HG02884 (cell line): ENCODE measurements at regions not wholly inside any gene's neighbourhood (a gene's known extent, or its start where the extent isn't known, plus 50 kb on each side); places are given as distances from the start of the nearest gene placed in this dataset.
"Not testable (repeated sequence)": the region's sequence is repeated elsewhere in the genome, so short reads cannot be mapped to it uniquely, and the experiment has no call there.

Experiments used
- ATAC-seq: cut with Tn5 transposase; IDR thresholded peaks from one replicate; pipeline ENCODE4 v1.9.1; 2021; ENCODE audit warnings: mild to moderate bottlenecking, moderate library complexity; ENCODE audit not compliant: unreplicated experiment

- not testable (repeated sequence) for ATAC-seq
Measured at GRCh38 chr9:25102204-25102603, 556.5 kb upstream of the IZUMO3 start.

DNA sequence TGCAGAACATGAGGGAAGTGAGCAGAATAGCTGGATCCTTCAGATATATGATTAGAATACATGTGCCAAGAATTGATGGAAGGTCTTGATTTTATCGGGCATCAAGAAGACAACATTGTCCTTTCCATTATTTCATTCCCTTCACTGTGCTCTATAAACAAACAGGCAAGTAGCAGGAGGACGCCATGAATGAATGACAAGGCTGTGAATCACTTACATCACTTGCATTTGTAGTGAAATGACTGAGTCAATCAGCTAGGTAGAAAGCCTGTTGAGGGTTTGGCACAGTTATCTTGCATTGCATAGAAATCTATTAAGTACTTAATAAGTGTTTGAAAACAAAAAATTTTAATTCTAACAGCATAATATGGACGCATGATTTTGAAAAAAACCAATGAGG is 548.8 kb upstream of the IZUMO3 start:
- ATAC-seq = no peak

DNA sequence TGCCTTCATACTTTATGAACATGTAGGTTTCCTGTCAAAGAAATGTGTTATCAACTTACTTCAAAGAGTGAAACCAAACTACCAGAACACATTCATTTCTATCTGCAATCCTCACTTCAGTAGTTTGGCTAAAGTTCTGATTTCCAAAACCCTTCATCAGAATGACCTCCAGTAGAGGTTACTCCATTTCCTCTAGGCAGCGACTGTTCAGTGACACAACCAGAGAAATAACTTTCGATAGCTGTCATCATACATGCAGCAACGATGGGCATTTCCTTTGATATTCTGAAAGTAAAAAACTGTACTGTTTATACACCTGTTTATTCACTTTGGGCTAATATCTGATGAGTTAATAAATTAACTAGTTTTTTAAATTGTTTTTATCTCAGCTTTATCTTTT is 532.5 kb upstream of the IZUMO3 start:
- no peak for ATAC-seq

- no peak for ATAC-seq
Measured at GRCh38 chr9:25048098-25048724, 502.5 kb upstream of the IZUMO3 start.

DNA sequence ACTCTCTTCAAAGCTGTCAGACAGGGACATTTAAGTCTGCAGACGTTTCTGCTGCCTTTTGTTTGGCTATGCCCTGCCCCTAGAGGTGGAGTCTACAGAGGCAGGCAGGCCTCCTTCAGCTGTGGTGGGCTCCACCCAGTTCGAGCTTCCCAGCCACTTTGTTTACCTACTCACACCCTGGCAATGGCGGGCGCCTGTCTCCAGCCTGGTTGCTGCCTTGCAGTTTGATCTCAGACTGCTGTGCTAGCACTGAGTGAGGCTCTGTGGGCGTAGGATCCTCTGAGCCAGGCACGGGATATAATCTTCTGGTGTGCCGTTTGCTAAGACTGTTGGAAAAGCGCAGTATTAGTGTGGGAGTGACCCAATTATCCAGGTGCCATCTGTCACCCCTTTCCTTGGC is 499.8 kb upstream of the IZUMO3 start:
- not testable (repeated sequence) for ATAC-seq

DNA sequence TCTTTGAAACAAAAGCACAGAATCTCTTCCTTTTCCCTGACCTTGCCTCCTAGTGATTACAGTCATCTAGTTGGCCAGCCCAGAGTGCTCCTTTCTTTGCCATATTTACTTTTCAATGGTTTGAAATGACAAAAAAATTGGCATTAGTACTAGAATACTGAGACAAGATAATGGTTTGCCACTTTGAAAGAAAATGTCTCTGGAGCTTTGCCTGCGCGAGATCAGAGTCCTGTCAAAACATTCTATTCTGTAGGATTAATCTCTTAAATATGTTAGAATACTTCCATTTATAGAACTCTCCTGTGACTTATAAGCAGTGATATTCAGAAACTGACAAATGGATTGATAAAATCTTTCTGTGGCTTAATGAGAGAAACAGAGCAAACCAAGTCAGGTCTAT is 484.0 kb upstream of the IZUMO3 start:
- no peak for ATAC-seq

DNA sequence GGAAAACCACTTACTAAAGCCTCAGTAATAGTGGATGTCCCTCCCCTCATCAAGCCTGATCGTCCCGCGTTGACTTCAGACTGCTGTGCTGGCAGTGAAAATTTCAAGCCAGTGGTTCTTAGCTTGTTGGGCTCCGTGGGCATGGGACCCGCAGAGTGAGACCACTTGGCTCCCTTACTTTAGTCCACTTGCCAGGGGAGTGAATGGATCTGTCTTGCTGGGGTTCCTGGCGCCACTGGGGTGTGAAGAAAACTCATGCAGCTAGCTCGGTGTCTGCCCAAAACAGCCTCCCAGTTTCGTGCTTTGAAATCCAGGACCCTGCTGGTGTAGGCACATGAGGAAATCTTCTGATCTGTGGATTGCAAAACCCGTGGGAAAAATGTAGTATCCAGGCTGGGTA is 480.0 kb upstream of the IZUMO3 start:
- ATAC-seq = no peak

GRCh38 chr9:25025156-25025555 is 479.5 kb upstream of the IZUMO3 start:
- ATAC-seq = no peak

DNA sequence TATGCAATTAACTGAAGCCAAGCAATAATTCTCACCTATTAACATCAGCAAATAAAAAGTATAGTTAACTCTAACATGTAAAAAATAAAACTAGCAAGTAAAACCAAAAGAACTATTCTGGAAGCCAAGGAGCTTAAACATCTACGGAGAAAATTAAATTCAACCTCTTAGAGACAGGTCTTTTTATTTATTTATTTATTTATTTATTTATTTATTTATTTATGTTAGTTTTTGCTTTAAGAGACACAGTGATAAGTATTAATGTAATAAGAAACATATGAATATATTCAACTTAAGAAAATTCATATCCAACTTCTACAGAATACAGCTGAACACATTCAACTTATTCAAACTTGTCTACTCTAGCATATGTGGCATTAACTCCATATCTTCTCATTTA is 472.1 kb upstream of the IZUMO3 start:
- ATAC-seq = no peak

DNA sequence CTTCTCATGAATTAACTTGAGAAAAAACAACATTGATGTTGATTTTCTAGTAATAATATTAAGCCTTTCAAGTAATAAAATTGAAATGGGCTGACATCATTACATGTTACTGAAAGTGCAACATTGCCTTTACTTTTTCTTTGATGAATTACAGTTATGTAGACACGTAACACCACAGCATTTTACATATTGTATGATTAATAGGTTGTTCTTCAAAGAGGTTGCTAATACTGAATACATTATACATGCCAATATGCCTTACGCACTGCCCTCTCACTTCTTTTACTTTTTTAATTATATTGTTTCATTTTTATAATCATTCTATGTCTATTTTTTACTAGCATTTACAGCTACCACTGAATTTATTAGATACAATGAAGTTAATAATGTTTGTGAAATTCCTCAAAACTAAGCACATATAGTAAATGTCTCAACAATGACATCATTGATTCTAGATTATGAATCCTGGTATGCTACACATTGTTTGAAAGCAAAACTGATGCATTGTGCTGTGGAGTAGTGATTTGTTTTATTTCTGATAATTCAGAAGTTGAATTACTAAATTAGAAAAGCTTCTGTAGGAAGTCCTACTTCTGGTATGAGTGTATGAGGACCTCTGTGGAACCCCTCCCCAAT is 464.4 kb upstream of the IZUMO3 start:
- ATAC-seq = no peak

- no peak for ATAC-seq
Measured at GRCh38 chr9:25003686-25004085, 458.0 kb upstream of the IZUMO3 start.

GRCh38 chr9:24986331-24986730 is 440.6 kb upstream of the IZUMO3 start:
- ATAC-seq = no peak

DNA sequence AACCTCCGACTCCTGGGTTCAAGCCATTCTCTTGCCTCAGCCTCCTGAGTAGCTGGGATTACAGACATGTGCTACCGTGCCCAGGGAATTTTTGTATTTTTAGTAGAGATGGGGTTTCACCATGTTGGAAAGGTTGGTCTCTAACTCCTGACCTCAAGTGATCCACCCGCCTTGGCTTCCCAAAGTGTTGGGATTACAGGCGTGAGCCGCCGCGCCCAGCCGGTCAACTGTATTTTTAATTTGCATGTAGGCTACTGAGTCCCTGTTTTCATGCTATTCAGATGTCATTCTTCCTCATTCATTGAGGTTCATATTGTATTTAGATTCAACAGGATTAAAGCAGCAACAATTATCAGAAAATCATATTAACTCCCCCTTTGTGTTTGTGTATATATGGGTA is 425.1 kb upstream of the IZUMO3 start:
- ATAC-seq = not testable (repeated sequence)

GRCh38 chr9:24961762-24962161 is 416.1 kb upstream of the IZUMO3 start:
- no peak for ATAC-seq

DNA sequence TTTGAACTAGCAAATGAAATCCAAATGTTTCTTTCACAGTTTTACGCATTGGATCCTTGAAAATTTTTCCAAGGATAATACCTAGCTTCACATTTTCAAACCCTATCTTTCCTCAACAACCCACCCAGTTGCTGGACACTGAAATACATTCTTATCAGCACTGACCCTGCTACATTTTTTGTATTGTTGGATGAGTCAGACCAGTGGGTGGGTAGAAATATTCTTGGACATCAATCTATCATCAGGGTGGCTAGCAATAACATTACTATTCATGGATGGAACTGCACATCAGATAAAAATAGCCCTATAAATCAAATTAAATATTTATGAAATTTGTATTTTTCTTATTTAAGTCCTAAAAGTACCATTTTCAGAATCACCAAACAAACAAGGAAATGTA is 407.4 kb upstream of the IZUMO3 start:
- no peak for ATAC-seq

GRCh38 chr9:24939109-24939850 is 393.6 kb upstream of the IZUMO3 start:
- no peak for ATAC-seq

GRCh38 chr9:24936117-24936516 is 390.4 kb upstream of the IZUMO3 start:
- no peak for ATAC-seq

- ATAC-seq = no peak
Measured at GRCh38 chr9:24932785-24933184, 387.1 kb upstream of the IZUMO3 start.

DNA sequence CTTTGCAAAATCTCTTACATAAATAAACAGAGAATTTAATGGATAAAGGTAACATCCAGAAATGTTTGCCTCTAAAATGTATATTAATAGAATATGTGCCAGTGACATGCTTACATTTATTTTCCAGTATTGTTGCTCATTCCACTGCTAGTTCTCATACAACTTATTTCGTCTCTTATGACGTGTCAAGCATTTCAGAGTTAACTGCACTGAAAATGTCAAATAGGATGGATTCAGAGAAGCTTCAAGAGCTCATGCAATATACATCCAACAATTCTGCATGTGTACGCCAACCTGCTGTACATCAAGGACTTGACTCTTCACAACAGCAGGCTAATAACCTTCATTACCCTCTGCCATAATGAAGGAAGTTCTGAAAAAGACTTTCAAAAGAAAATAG is 386.2 kb upstream of the IZUMO3 start:
- no peak for ATAC-seq

DNA sequence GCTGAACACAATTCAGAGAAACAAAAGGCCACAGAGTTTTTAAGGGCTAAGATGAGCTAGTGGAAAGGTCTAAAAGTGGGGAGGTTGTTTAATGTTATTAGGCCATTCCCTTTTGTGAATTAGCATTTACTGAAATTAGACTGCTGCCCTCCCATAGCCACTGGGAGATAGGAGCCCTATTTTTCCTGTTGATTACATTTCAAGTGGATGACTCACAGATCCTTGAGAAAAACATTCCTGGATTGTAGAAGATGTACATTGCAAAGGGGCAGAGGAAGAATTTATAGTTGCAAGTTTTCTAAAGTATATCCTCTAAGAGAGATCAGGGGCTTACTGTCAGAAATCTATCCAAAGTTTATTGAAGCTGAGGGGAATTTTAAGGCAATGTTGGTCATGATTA is 367.1 kb upstream of the IZUMO3 start:
- no peak for ATAC-seq

DNA sequence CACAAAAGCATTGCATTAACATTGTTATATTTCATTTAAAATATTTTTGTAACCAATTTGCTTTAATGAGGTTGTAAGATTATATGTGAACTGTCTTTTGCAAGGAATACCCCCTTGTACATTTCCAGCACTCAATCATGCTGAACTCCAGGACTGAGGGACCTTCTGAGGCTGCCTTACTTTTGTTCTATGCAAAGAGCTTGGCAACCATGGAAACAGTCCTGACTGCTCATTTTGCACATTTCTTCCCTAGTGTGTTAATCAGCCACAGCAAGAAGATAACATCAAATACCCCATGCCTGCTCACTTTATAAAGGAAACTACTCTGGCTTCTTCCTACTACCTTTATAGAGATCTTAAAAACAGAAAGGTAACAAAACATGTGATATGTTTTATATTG is 355.6 kb upstream of the IZUMO3 start:
- ATAC-seq = no peak

DNA sequence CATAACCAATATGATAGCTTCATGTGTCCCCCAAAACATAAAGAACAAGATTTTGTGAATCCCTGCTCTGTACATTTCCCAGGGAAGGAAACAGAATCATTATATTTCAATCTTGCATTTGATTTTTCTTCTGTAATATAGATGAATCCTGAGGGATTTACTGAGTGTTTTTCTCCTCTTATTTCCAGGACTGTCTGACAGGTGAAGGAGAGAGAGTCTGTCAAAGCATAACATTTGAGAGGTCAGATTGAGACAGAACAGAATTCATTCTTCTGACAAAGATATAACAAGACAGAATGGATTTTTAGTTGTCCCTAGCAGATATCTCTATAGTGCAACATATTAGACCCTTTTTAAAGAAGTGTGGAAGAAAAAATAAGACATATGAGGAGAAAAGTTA is 354.5 kb upstream of the IZUMO3 start:
- ATAC-seq = no peak
